Duodenal mucosa (tissue), 2 donors: ENCODE measurements at regions not wholly inside any gene's neighbourhood (a gene's known extent, or its start where the extent isn't known, plus 50 kb on each side); places are given as distances from the start of the nearest gene placed in this dataset.

ENCODE experiments used
- H3K27ac ChIP-seq: one replicate; pipeline ENCODE4 v1.7.0; 2013; ENCODE audit warnings: low read depth, low read length
- H3K27me3 ChIP-seq, 2 donors: one replicate each; pipeline ENCODE4 v1.7.0; 2013; ENCODE audit warnings: low read length in 2 of 2, control low read depth in 1 of 2; ENCODE audit not compliant: insufficient read depth in 2 of 2, control insufficient read depth in 1 of 2
- H3K36me3 ChIP-seq, 2 donors: one replicate each; pipeline ENCODE4 v1.7.0; 2013; ENCODE audit warnings: low read length in 2 of 2, control low read depth in 1 of 2; ENCODE audit not compliant: insufficient read depth in 2 of 2, control insufficient read depth in 1 of 2
- H3K4me1 ChIP-seq, 2 donors: one replicate each; pipeline ENCODE4 v1.7.0; 2013; ENCODE audit warnings: low read length in 2 of 2, control low read depth in 1 of 2; ENCODE audit not compliant: insufficient read depth in 2 of 2, control insufficient read depth in 1 of 2
- H3K4me3 ChIP-seq, 2 donors: one replicate each; pipeline ENCODE4 v1.7.0; 2013; ENCODE audit warnings: low read length in 2 of 2, low read depth in 1 of 2
- H3K9ac ChIP-seq, 2 donors: one replicate each; pipeline ENCODE4 v1.7.0; 2013; ENCODE audit warnings: low read length in 2 of 2, low read depth in 1 of 2
- H3K9me3 ChIP-seq, 2 donors: one replicate each; pipeline ENCODE4 v1.7.0; 2013; ENCODE audit warnings: low read length in 2 of 2, control low read depth in 1 of 2; ENCODE audit not compliant: control insufficient read depth in 1 of 2

- Histone ChIP-seq H3K4me3 (no peak overlapping the region), H3K4me1 (no peaks in the 10 kb centered on the region), H3K9me3 (no peaks in the 10 kb centered on the region), H3K9ac (no peak overlapping the region), H3K27ac (no peak overlapping the region), H3K27me3 (no peaks in the 10 kb centered on the region), H3K36me3 (no peaks in the 10 kb centered on the region)
These were observed 294.4 kb downstream of the PRDM2 start for GRCh38 chr1:13994386-13994785.

DNA sequence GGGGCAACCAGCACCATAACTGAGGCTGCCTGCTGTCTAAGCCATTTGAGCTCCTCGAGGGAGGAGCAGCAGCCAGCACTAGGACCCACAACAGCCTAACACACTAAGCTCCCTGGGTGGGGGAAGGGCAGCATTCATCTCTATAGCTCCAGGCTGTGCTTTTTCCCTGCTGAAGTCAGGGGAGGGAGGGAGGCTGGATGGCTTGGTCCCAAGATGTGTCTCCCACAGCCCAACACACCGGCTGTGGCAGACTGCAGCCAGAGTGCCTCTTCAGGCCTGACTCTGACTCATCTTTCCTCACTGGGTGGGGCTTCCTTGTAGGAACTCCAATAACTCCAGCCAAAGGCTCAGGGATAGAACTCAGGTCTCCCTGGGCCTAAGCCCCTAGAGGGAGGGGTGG is 296.3 kb downstream of the PRDM2 start:
- Histone ChIP-seq H3K4me3 (no peak overlapping the region), H3K27me3 (no peaks in the 10 kb centered on the region), H3K9ac (no peak overlapping the region), H3K27ac (no peak overlapping the region), H3K9me3 (no peaks in the 10 kb centered on the region), H3K36me3 (no peaks in the 10 kb centered on the region), H3K4me1 (no peaks in the 10 kb centered on the region)

DNA sequence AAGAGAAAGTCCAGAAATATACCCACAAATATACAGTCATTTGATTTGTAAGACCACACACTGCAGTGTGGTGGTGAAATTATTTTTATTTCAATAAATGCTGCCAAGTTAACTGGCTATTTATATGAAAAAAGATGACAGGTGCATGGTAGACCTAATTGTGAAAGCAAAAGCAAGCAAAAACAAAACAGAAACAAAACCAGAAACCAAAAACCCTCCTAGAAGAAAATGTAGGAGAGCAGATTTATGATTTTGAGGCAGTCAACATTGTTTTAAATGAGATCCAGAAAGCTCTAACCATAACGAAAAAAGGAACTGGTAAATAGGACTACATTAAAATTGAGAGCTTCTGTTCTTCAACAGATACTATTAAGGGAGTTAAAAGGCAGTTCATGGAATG is 303.6 kb downstream of the PRDM2 start:
- Histone ChIP-seq H3K27me3 (no peaks in the 10 kb centered on the region), H3K36me3 (no peaks in the 10 kb centered on the region), H3K4me1 (no peaks in the 10 kb centered on the region), H3K27ac (no peak overlapping the region), H3K4me3 (no peak overlapping the region), H3K9me3 (peaks cover 0 to 7% of the 10 kb centered on the region in 2 donors), H3K9ac (no peak overlapping the region)

GRCh38 chr1:14009582-14009981 is 309.6 kb downstream of the PRDM2 start:
- H3K4me3 ChIP-seq: no peak overlapping the region
- no peaks in the 10 kb centered on the region for H3K36me3 ChIP-seq
- H3K9ac ChIP-seq: no peak overlapping the region
- no peak overlapping the region for H3K27ac ChIP-seq
- no peaks in the 10 kb centered on the region for H3K27me3 ChIP-seq
- no peaks in the 10 kb centered on the region for H3K4me1 ChIP-seq
- H3K9me3 ChIP-seq: peaks cover 0 to 7% of the 10 kb centered on the region in 2 donors

DNA sequence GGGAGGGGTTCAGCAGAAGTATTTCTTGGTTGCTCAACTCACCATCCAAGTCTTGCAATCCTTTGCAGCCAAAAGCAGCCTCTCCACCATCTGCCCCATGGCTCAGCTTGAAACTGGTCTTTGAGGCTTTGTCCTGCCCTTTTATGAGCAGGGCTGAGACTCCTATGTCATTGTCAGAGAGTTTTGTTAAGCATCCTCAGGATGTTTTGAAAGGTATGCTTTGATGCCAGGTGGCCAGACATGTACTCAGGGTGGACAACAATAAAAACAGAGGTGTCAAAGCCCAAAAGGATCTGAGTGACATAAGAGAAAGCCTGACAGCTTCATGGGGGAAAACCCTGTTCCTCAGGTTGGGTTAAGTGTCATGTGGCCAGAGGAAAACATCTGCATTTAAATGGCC is 310.5 kb downstream of the PRDM2 start:
- no peaks in the 10 kb centered on the region for H3K36me3 ChIP-seq
- H3K27ac ChIP-seq: no peak overlapping the region
- no peak overlapping the region for H3K4me3 ChIP-seq
- H3K4me1 ChIP-seq: no peaks in the 10 kb centered on the region
- H3K27me3 ChIP-seq: no peaks in the 10 kb centered on the region
- peaks cover 0 to 7% of the 10 kb centered on the region in 2 donors for H3K9me3 ChIP-seq
- no peak overlapping the region for H3K9ac ChIP-seq

- no peaks in the 10 kb centered on the region for H3K4me1 ChIP-seq
- no peak overlapping the region for H3K4me3 ChIP-seq
- H3K9ac ChIP-seq: no peak overlapping the region
- H3K9me3 ChIP-seq: peaks cover 0 to 7% of the 10 kb centered on the region in 2 donors
- no peaks in the 10 kb centered on the region for H3K36me3 ChIP-seq
- no peak overlapping the region for H3K27ac ChIP-seq
- H3K27me3 ChIP-seq: no peaks in the 10 kb centered on the region
These were observed 311.1 kb downstream of the PRDM2 start for GRCh38 chr1:14011132-14011531.

- Histone ChIP-seq H3K9ac (no peak overlapping the region), H3K4me3 (no peak overlapping the region), H3K27ac (no peak overlapping the region), H3K4me1 (no peaks in the 10 kb centered on the region), H3K27me3 (no peaks in the 10 kb centered on the region), H3K36me3 (no peaks in the 10 kb centered on the region), H3K9me3 (peaks cover 0 to 7% of the 10 kb centered on the region in 2 donors)
These were observed 311.9 kb downstream of the PRDM2 start for GRCh38 chr1:14011888-14012287.

DNA sequence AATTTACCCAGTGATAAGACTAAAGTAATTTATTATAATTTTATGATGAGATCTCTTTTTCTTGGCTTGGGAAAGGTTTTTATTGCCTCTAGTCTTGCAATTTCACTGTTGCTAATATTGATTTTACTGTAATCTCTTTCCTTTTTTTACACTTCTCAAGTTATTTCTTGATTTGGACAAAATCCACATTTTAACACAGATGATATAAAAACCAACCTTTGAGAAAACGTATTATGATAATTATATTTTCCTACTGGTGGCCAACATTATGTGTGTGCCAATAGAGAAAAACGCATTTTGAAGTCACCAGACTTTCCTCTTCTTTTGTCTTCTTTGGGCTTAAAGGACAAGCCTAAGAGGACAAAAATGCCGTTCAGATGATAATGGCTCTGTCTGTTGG is 314.9 kb downstream of the PRDM2 start:
- H3K27ac ChIP-seq: no peak overlapping the region
- no peak overlapping the region for H3K9ac ChIP-seq
- no peaks in the 10 kb centered on the region for H3K36me3 ChIP-seq
- no peak overlapping the region for H3K4me3 ChIP-seq
- peaks cover 0 to 4% of the 10 kb centered on the region in 2 donors for H3K4me1 ChIP-seq
- H3K27me3 ChIP-seq: no peaks in the 10 kb centered on the region
- H3K9me3 ChIP-seq: no peaks in the 10 kb centered on the region

DNA sequence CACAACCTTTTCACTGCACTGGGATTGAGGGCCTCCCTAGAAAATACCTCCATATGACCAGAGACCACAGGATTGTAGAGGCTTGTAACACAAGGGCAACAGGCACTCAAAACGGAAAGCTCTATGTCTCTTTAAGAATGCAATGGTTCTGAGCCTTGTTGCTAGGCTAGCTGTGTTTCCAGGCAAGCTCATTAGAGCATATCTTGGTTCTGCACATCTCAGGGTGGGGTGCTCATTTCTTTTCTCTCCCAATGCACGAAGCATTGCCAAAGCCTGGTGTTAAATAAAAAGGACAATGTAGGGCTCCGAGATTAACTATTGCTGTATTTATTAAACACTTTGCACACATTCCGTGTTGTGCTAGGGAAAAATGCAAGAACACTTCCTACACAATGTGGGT is 315.9 kb downstream of the PRDM2 start:
- no peaks in the 10 kb centered on the region for H3K27me3 ChIP-seq
- no peaks in the 10 kb centered on the region for H3K36me3 ChIP-seq
- no peaks in the 10 kb centered on the region for H3K9me3 ChIP-seq
- H3K4me1 ChIP-seq: peaks cover 0 to 4% of the 10 kb centered on the region in 2 donors
- no peak overlapping the region for H3K27ac ChIP-seq
- H3K4me3 ChIP-seq: no peak overlapping the region
- no peak overlapping the region for H3K9ac ChIP-seq

DNA sequence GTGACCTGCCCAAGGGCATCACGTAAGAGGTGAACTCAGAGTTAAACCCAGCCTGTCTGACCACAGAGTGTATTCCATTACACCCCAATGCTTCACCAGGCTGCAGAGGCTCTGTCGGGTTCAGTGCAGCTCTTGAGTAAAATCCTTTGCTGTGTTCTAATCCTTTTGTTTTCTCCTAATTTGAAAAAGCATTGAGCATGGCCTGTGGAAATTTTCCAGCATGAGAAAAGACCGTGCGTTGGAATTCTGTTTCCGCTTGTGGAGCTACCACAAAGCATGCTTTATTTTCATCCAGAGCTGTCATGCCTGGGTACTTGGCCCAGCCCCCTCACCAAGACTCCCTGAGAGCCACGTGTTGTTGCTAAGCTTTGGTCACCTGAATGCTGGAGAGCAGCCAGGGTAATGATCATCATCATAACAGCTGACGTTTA is 317.6 kb downstream of the PRDM2 start:
- Histone ChIP-seq H3K4me1 (peaks cover 0 to 4% of the 10 kb centered on the region in 2 donors), H3K9me3 (no peaks in the 10 kb centered on the region), H3K36me3 (no peaks in the 10 kb centered on the region), H3K27me3 (no peaks in the 10 kb centered on the region), H3K27ac (no peak overlapping the region), H3K4me3 (no peak overlapping the region), H3K9ac (no peak overlapping the region)

GRCh38 chr1:14019461-14019860 is 319.5 kb downstream of the PRDM2 start:
- no peak overlapping the region for H3K9ac ChIP-seq
- H3K4me1 ChIP-seq: peaks cover 0 to 4% of the 10 kb centered on the region in 2 donors
- H3K27me3 ChIP-seq: no peaks in the 10 kb centered on the region
- no peaks in the 10 kb centered on the region for H3K36me3 ChIP-seq
- no peaks in the 10 kb centered on the region for H3K9me3 ChIP-seq
- H3K4me3 ChIP-seq: no peak overlapping the region
- no peak overlapping the region for H3K27ac ChIP-seq
